IMR-90 (cell line): ENCODE measurements at regions not wholly inside any gene's neighbourhood (a gene's known extent, or its start where the extent isn't known, plus 50 kb on each side); places are given as distances from the start of the nearest gene placed in this dataset.

Experiments used
- ATAC-seq: fragments of 200-7000 bp; cut with Tn5 transposase; 2 replicates; pipeline ENCODE4 v1.9.1; 2020; ENCODE audit warnings: low read depth, mild to moderate bottlenecking, moderate library complexity
- BruUV-seq: library from RNA; stranded (reverse); fragments of 400-500 nt; replicated peaks from 2 replicates; lab custom pipeline; 2021; lab: Mats Ljungman, UMichigan
- CTCF ChIA-PET: fragments of 300-600 bp; formaldehyde crosslinking; extraction: SDS; loops from one replicate; lab custom pipeline; 2021; ENCODE audit warnings: antibody characterized with exemption; lab: Yijun Ruan, JAX
- POLR2A ChIA-PET: fragments of 300-600 bp; sonication (Branson Sonifier 250); formaldehyde crosslinking; loops from one replicate; lab custom pipeline; 2022; ENCODE audit warnings: antibody characterized with exemption; ENCODE audit not compliant: unreplicated experiment; lab: Charles Lee
- DNase-seq: peaks from one replicate; pipeline ENCODE4 v3.0.0; 2013
- H2AFZ ChIP-seq: replicated peaks from 2 replicates; pipeline ENCODE3; 2013; ENCODE audit warnings: low read length, mild to moderate bottlenecking; ENCODE audit not compliant: poor library complexity
- H2AK5ac ChIP-seq: 2 replicates; pipeline ENCODE4 v1.6.1; 2013; ENCODE audit warnings: low read depth, low read length, inconsistent platforms
- H2AK9ac ChIP-seq: replicated peaks from 2 replicates; pipeline ENCODE3; 2013; ENCODE audit warnings: mild to moderate bottlenecking, low read depth, low read length, moderate library complexity; ENCODE audit not compliant: poor library complexity
- H2BK120ac ChIP-seq: 2 replicates; pipeline ENCODE4 v1.6.1; 2013; ENCODE audit warnings: low read depth, low read length, inconsistent platforms
- H2BK15ac ChIP-seq: 3 replicates; pipeline ENCODE4 v1.6.1; 2013; ENCODE audit warnings: low read depth, low read length, inconsistent platforms
- H2BK20ac ChIP-seq: 2 replicates; pipeline ENCODE4 v1.6.1; 2013; ENCODE audit warnings: low read depth, mild to moderate bottlenecking, inconsistent platforms, low read length, moderate library complexity
- H2BK5ac ChIP-seq: 2 replicates; pipeline ENCODE4 v1.6.1; 2013; ENCODE audit warnings: mild to moderate bottlenecking, low read depth, low read length, inconsistent platforms; ENCODE audit not compliant: poor library complexity, severe bottlenecking
- H3K14ac ChIP-seq: replicated peaks from 2 replicates; pipeline ENCODE4 v1.6.1; 2013; ENCODE audit warnings: low read depth, low read length, inconsistent platforms
- H3K18ac ChIP-seq: 2 replicates; pipeline ENCODE4 v1.6.1; 2013; ENCODE audit warnings: low read depth, low read length, control low read depth
- H3K23ac ChIP-seq: 2 replicates; pipeline ENCODE4 v1.6.1; 2013; ENCODE audit warnings: low read depth, low read length, inconsistent platforms
- H3K27ac ChIP-seq: 2 replicates; pipeline ENCODE4 v1.5.1; 2013; ENCODE audit warnings: mild to moderate bottlenecking, control low read depth, low read length; ENCODE audit not compliant: insufficient read depth
- H3K27me3 ChIP-seq: 2 replicates; pipeline ENCODE4 v1.6.1; 2013; ENCODE audit warnings: low read length; ENCODE audit not compliant: control insufficient read depth, insufficient read depth
- H3K36me3 ChIP-seq: 2 replicates; pipeline ENCODE4 v1.6.1; 2013; ENCODE audit warnings: low read length, mixed read lengths; ENCODE audit not compliant: control insufficient read depth, insufficient read depth
- H3K4ac ChIP-seq: 2 replicates; pipeline ENCODE4 v1.6.1; 2013; ENCODE audit warnings: low read depth, low read length, inconsistent platforms
- H3K4me1 ChIP-seq: 2 replicates; pipeline ENCODE4 v1.6.1; 2013; ENCODE audit warnings: low read length, mixed read lengths; ENCODE audit not compliant: control insufficient read depth, insufficient read depth
- H3K4me2 ChIP-seq: 2 replicates; pipeline ENCODE4 v1.6.1; 2013; ENCODE audit warnings: low read depth, mild to moderate bottlenecking, control low read depth, low read length, moderate library complexity
- H3K4me3 ChIP-seq: 2 replicates; pipeline ENCODE4 v1.5.1; 2013; ENCODE audit warnings: low read depth, mild to moderate bottlenecking, control low read depth, low read length, moderate library complexity; ENCODE audit not compliant: insufficient read depth
- H3K56ac ChIP-seq: 2 replicates; pipeline ENCODE4 v1.6.1; 2013; ENCODE audit warnings: low read length, inconsistent platforms; ENCODE audit not compliant: insufficient read depth; ENCODE audit errors: extremely low read depth
- H3K79me1 ChIP-seq, 2 experiments: 2 replicates each; pipeline ENCODE4 v1.6.1; 2013; ENCODE audit warnings: low read length in 2 of 2, inconsistent platforms in 1 of 2, low read depth in 1 of 2
- H3K9ac ChIP-seq: 2 replicates; pipeline ENCODE4 v1.6.1; 2013; ENCODE audit warnings: low read depth, low read length, control low read depth
- H3K9me1 ChIP-seq: 2 replicates; pipeline ENCODE4 v1.6.1; 2013; ENCODE audit warnings: low read length, inconsistent platforms; ENCODE audit not compliant: insufficient read depth
- H3K9me3 ChIP-seq: 2 replicates; pipeline ENCODE4 v1.6.1; 2013; ENCODE audit warnings: low read length; ENCODE audit not compliant: control insufficient read depth, insufficient read depth
- H4K20me1 ChIP-seq: 2 replicates; pipeline ENCODE4 v1.6.1; 2013; ENCODE audit warnings: low read length, inconsistent platforms; ENCODE audit not compliant: insufficient read depth
- H4K5ac ChIP-seq: 2 replicates; pipeline ENCODE4 v1.6.1; 2013; ENCODE audit warnings: mild to moderate bottlenecking, low read depth, low read length, control low read depth
- H4K8ac ChIP-seq, 2 experiments: 2 replicates each; pipeline ENCODE4 v1.6.1; 2013; ENCODE audit warnings: low read depth in 2 of 2, low read length in 2 of 2, control low read depth in 1 of 2, inconsistent platforms in 1 of 2
- H4K91ac ChIP-seq: 2 replicates; pipeline ENCODE4 v1.6.1; 2013; ENCODE audit warnings: low read depth, low read length, inconsistent platforms; ENCODE audit not compliant: insufficient read depth
- BHLHE40 ChIP-seq: fragments of 150-350 bp; IDR thresholded peaks from 2 replicates; pipeline ENCODE4 v1.6.1; 2016; ENCODE audit warnings: mild to moderate bottlenecking, low read depth, low read length
- CEBPB ChIP-seq: IDR thresholded peaks from 2 replicates; pipeline ENCODE4 v1.6.1; 2012; ENCODE audit warnings: low read depth, low read length, improper control_type of control experiment
- CHD1 ChIP-seq: IDR thresholded peaks from 2 replicates; pipeline ENCODE4 v1.6.1; 2012; ENCODE audit warnings: low read depth, low read length, improper control_type of control experiment
- FOS ChIP-seq: fragments of 150-350 bp; IDR thresholded peaks from 2 replicates; pipeline ENCODE4 v1.6.1; 2016; ENCODE audit warnings: low read depth, low read length
- MAFK ChIP-seq: IDR thresholded peaks from 2 replicates; pipeline ENCODE4 v1.6.1; 2012; ENCODE audit warnings: low read depth, low read length, improper control_type of control experiment
- MAZ ChIP-seq: IDR thresholded peaks from 2 replicates; pipeline ENCODE4 v1.6.1; 2012; ENCODE audit warnings: low read depth, mild to moderate bottlenecking, low read length, improper control_type of control experiment, moderate library complexity, borderline replicate concordance
- MXI1 ChIP-seq: IDR thresholded peaks from 2 replicates; pipeline ENCODE4 v1.6.1; 2012; ENCODE audit warnings: low read depth, mild to moderate bottlenecking, low read length, moderate library complexity, borderline replicate concordance
- NFE2L2 ChIP-seq: fragments of 150-350 bp; IDR thresholded peaks from 2 replicates; pipeline ENCODE4 v1.6.1; 2016; ENCODE audit warnings: low read depth, mild to moderate bottlenecking, low read length
- RAD21 ChIP-seq: IDR thresholded peaks from 2 replicates; pipeline ENCODE4 v1.6.1; 2012; ENCODE audit warnings: low read length, improper control_type of control experiment
- RCOR1 ChIP-seq: IDR thresholded peaks from 2 replicates; pipeline ENCODE4 v1.6.1; 2012; ENCODE audit warnings: mild to moderate bottlenecking, low read length, improper control_type of control experiment; ENCODE audit not compliant: insufficient replicate concordance
- RFX5 ChIP-seq: IDR thresholded peaks from 2 replicates; pipeline ENCODE4 v1.8.0; 2012; ENCODE audit warnings: low read depth, mild to moderate bottlenecking, low read length, moderate library complexity
- SMC3 ChIP-seq: fragments of 150-350 bp; IDR thresholded peaks from 2 replicates; pipeline ENCODE4 v1.6.1; 2016; ENCODE audit warnings: low read depth, mild to moderate bottlenecking, antibody characterized with exemption, low read length, moderate library complexity
- WGBS, 2 experiments: methylation state at CpG; one replicate each; pipeline versions ENCODE4 v1.1.5 to v1.1.7; 2013; ENCODE audit warnings: missing lambda C conversion rate in 2 of 2; ENCODE audit not compliant: insufficient read length in 1 of 2; ENCODE audit errors: extremely low coverage in 2 of 2; 5-methylcytosine and 5-hydroxymethylcytosine counted together
- dilution Hi-C: fragments of 300-500 bp; cut with HindIII; formaldehyde crosslinking; loops from one replicate; pipeline ENCODE4 v1.14.3; 2018; ENCODE audit warnings: low sequenced_read_pairs; ENCODE audit not compliant: unreplicated experiment
- in situ Hi-C: fragments of 300-500 bp; cut with MboI; formaldehyde crosslinking; loops from 3 replicates; pipeline ENCODE4 v1.14.3; 2019; ENCODE audit warnings: low sequenced_read_pairs, inconsistent platforms, mixed read lengths
- intact Hi-C: fragments of 100-400 bp; cut with micrococcal nuclease; formaldehyde crosslinking; loops from 2 replicates; pipeline ENCODE4 v1.10.0; 2022
- TF ChIP-seq, protein P1 (sequence below): fragments of 150-350 bp; IDR thresholded peaks from 2 replicates; pipeline ENCODE4 v1.6.1; 2016; ENCODE audit warnings: low read depth, mild to moderate bottlenecking, low read length, moderate library complexity, borderline replicate concordance
- TF ChIP-seq, protein P2 (sequence below): fragments of 150-350 bp; IDR thresholded peaks from 2 replicates; pipeline ENCODE4 v1.6.1; 2017; ENCODE audit warnings: mild to moderate bottlenecking, antibody characterized with exemption, low read length, low read depth

DNA sequence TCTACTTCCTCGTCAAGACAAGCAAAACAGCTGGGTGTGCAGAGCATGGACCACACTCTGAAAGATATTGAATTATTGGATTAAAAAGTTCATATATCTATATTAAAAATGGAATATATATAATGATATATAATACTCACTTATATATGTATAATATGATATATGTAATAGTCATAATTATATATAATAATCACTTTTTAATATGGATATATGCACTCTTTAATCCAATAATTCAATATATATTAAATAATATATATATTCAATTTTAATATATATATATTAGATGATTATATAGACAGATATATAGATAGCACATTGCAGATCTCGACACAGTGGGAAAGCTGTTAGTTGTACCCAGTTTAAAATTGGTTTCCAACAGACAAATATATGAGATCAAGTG is 182.1 kb upstream of the CARD18 start:
- no CpG with 5 or more reads among the region's 2 CpGs for WGBS, 2 experiments
- CTCF ChIA-PET: interaction anchor here (0.7 kb wide), 1 partner anchor 547 kb away, joined by 3 read pairs; no protein-coding TSS in a partner anchor

More for the DNA sequence above, 182.1 kb upstream of the CARD18 start:
- TF ChIP-seq, protein P1, sequence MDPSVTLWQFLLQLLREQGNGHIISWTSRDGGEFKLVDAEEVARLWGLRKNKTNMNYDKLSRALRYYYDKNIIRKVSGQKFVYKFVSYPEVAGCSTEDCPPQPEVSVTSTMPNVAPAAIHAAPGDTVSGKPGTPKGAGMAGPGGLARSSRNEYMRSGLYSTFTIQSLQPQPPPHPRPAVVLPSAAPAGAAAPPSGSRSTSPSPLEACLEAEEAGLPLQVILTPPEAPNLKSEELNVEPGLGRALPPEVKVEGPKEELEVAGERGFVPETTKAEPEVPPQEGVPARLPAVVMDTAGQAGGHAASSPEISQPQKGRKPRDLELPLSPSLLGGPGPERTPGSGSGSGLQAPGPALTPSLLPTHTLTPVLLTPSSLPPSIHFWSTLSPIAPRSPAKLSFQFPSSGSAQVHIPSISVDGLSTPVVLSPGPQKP: no peak
- TF ChIP-seq SMC3 (no peak), BHLHE40 (no peak), RAD21 (no peak), MXI1 (no peak), MAFK (no peak), FOS (no peak), RFX5 (no peak), MAZ (no peak), NFE2L2 (no peak), CHD1 (no peak), CEBPB (no peak), RCOR1 (no peak)
- TF ChIP-seq, protein P2, sequence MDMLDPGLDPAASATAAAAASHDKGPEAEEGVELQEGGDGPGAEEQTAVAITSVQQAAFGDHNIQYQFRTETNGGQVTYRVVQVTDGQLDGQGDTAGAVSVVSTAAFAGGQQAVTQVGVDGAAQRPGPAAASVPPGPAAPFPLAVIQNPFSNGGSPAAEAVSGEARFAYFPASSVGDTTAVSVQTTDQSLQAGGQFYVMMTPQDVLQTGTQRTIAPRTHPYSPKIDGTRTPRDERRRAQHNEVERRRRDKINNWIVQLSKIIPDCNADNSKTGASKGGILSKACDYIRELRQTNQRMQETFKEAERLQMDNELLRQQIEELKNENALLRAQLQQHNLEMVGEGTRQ: no peak
- Histone ChIP-seq H3K27me3 (no peaks in the 10 kb centered on the region), H2BK120ac (no peak overlapping the region), H3K4me2 (no peak overlapping the region), H3K4me3 (no peak overlapping the region), H2AK9ac (no peak overlapping the region), H3K9ac (no peak overlapping the region), H3K9me3 (no peaks in the 10 kb centered on the region), H4K8ac (no peak overlapping the region), H3K9me1 (no peaks in the 10 kb centered on the region), H4K20me1 (no peaks in the 10 kb centered on the region), H2AFZ (no peak overlapping the region), H3K14ac (no peak overlapping the region; the same call in 1 of the 2 replicates), H4K91ac (no peak overlapping the region), H3K4ac (no peak overlapping the region), H3K23ac (no peak overlapping the region), H2BK20ac (no peak overlapping the region), H4K5ac (no peak overlapping the region), H3K79me1 (no peaks in the 10 kb centered on the region), H3K18ac (no peak overlapping the region), H2AK5ac (no peak overlapping the region), H3K36me3 (no peaks in the 10 kb centered on the region), H2BK5ac (no peak overlapping the region), H3K27ac (no peak overlapping the region), H3K56ac (no peak overlapping the region), H3K4me1 (no peaks in the 10 kb centered on the region), H2BK15ac (no peak overlapping the region)
- POLR2A ChIA-PET: no interaction called here
- in situ Hi-C loops (no loop called here), intact Hi-C loops (no loop called here), dilution Hi-C loops (no loop called here)
- ATAC-seq: no peak
- BruUV-seq: no TSS peak
- DNase-seq: no peak
